ENCODE measurements at regions not wholly inside any gene's neighbourhood (a gene's known extent, or its start where the extent isn't known, plus 50 kb on each side); places are given as distances from the start of the nearest gene placed in this dataset.
A peak's percentile ranks its signal among the peaks of the same experiment; 100 is the strongest.

- H3K27me3 ChIP-seq (ENCODE audit: control insufficient read depth in 1 of 2, insufficient read depth in 2 of 2, low read length in 2 of 2) = no peaks in the 10 kb centered on the region
- H3K27ac ChIP-seq (ENCODE audit: low read depth in 2 of 2, low read length in 1 of 2) = peak overlapping the region in 1 of 2 donors; percentile 7
- 70 to 79% methylated on average over 6 of the region's 6 CpGs for WGBS, 2 donors
- peaks cover 0 to 2% of the 10 kb centered on the region in 2 donors for H3K4me1 ChIP-seq (ENCODE audit: control insufficient read depth in 2 of 2, insufficient read depth in 2 of 2, low read length in 1 of 2)
- no peak overlapping the region for H3K4me3 ChIP-seq (ENCODE audit: low read depth in 1 of 2, low read length in 2 of 2)
- H3K36me3 ChIP-seq (ENCODE audit: control insufficient read depth in 2 of 2, insufficient read depth in 2 of 2, low read length in 1 of 2) = no peaks in the 10 kb centered on the region
- no peaks in the 10 kb centered on the region for H3K9me3 ChIP-seq (ENCODE audit: control insufficient read depth in 2 of 2, insufficient read depth in 1 of 2, low read depth in 1 of 2, low read length in 1 of 2)
These were observed 582.3 kb upstream of the DIPK2B start for GRCh38 chrX:45783002-45783401.

DNA sequence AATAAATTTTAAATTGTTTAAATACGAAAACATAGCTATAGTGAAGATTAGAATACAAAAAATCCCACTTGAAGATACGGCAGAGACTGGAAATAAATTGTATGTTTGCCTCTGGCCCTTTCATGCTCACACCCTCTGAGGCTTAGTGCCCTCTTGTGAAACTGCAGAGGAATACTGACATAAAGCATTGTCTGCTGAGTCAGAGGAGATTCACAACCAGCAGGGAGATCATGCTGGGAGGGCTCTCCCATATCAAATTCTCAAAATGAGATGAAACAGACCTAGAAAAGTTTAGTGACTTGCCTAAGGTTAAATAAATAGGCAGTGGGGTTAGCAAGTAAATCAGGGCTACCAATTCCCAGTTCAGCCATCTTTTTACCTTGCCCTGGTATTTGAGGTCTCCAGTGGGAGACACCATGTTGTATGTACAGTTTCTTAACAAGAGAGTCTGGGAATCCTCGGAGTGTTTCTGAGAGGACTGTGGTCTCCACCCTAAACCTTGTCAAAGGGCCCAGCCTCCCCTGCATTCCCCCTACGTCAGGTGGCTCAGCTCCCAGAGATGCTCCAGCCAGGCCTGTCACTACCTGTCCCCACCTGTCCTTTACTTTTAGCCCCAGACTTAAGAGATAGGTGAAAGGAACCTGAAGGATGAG is 581.4 kb upstream of the DIPK2B start:
- WGBS, 2 donors = 37 to 44% methylated on average over 4 of the region's 4 CpGs
- Histone ChIP-seq H3K4me1 (ENCODE audit: control insufficient read depth in 2 of 2, insufficient read depth in 2 of 2, low read length in 1 of 2) (peaks cover 0 to 2% of the 10 kb centered on the region in 2 donors), H3K4me3 (ENCODE audit: low read depth in 1 of 2, low read length in 2 of 2) (no peak overlapping the region), H3K27me3 (ENCODE audit: control insufficient read depth in 1 of 2, insufficient read depth in 2 of 2, low read length in 2 of 2) (no peaks in the 10 kb centered on the region), H3K9me3 (ENCODE audit: control insufficient read depth in 2 of 2, insufficient read depth in 1 of 2, low read depth in 1 of 2, low read length in 1 of 2) (no peaks in the 10 kb centered on the region), H3K27ac (ENCODE audit: low read depth in 2 of 2, low read length in 1 of 2) (peak overlapping the region; percentile 39 to 54), H3K36me3 (ENCODE audit: control insufficient read depth in 2 of 2, insufficient read depth in 2 of 2, low read length in 1 of 2) (no peaks in the 10 kb centered on the region)

GRCh38 chrX:45778616-45779015 is 577.9 kb upstream of the DIPK2B start:
- Histone ChIP-seq H3K4me3 (ENCODE audit: low read depth in 1 of 2, low read length in 2 of 2) (no peak overlapping the region), H3K36me3 (ENCODE audit: control insufficient read depth in 2 of 2, insufficient read depth in 2 of 2, low read length in 1 of 2) (no peaks in the 10 kb centered on the region), H3K4me1 (ENCODE audit: control insufficient read depth in 2 of 2, insufficient read depth in 2 of 2, low read length in 1 of 2) (peaks cover 0 to 2% of the 10 kb centered on the region in 2 donors), H3K27me3 (ENCODE audit: control insufficient read depth in 1 of 2, insufficient read depth in 2 of 2, low read length in 2 of 2) (no peaks in the 10 kb centered on the region), H3K9me3 (ENCODE audit: control insufficient read depth in 2 of 2, insufficient read depth in 1 of 2, low read depth in 1 of 2, low read length in 1 of 2) (no peaks in the 10 kb centered on the region), H3K27ac (ENCODE audit: low read depth in 2 of 2, low read length in 1 of 2) (no peak overlapping the region)
- 38 to 63% methylated on average over 1 of the region's 1 CpG for WGBS, 2 donors

- H3K36me3 ChIP-seq (ENCODE audit: control insufficient read depth in 2 of 2, insufficient read depth in 2 of 2, low read length in 1 of 2) = no peaks in the 10 kb centered on the region
- no peaks in the 10 kb centered on the region for H3K27me3 ChIP-seq (ENCODE audit: control insufficient read depth in 1 of 2, insufficient read depth in 2 of 2, low read length in 2 of 2)
- H3K27ac ChIP-seq (ENCODE audit: low read depth in 2 of 2, low read length in 1 of 2) = no peak overlapping the region
- no peaks in the 10 kb centered on the region for H3K9me3 ChIP-seq (ENCODE audit: control insufficient read depth in 2 of 2, insufficient read depth in 1 of 2, low read depth in 1 of 2, low read length in 1 of 2)
- peaks cover 0 to 2% of the 10 kb centered on the region in 2 donors for H3K4me1 ChIP-seq (ENCODE audit: control insufficient read depth in 2 of 2, insufficient read depth in 2 of 2, low read length in 1 of 2)
- no peak overlapping the region for H3K4me3 ChIP-seq (ENCODE audit: low read depth in 1 of 2, low read length in 2 of 2)
- WGBS, 2 donors = 51 to 72% methylated on average over 3 of the region's 3 CpGs
These were observed 576.7 kb upstream of the DIPK2B start for GRCh38 chrX:45777366-45777765.

DNA sequence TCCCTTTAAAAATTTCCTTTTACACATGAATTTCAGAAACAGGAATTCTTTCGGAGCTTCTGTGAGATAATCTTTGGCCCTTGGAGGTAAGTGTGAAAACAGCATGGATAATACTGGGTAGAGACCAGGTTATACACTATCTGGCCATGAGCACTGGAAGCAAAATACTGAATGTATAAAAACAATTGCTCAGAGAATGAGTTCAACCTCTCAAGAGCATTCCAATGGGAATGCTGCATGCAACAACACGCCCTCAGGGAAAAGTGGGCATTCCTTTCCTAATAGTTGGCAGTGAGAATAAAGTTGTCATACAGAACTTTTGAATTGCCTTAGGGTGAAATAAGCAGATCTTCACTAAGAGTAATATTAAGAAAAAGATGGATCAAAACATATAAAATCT is 574.8 kb upstream of the DIPK2B start:
- Histone ChIP-seq H3K4me3 (ENCODE audit: low read depth in 1 of 2, low read length in 2 of 2) (no peak overlapping the region), H3K27me3 (ENCODE audit: control insufficient read depth in 1 of 2, insufficient read depth in 2 of 2, low read length in 2 of 2) (no peaks in the 10 kb centered on the region), H3K27ac (ENCODE audit: low read depth in 2 of 2, low read length in 1 of 2) (no peak overlapping the region), H3K36me3 (ENCODE audit: control insufficient read depth in 2 of 2, insufficient read depth in 2 of 2, low read length in 1 of 2) (no peaks in the 10 kb centered on the region), H3K4me1 (ENCODE audit: control insufficient read depth in 2 of 2, insufficient read depth in 2 of 2, low read length in 1 of 2) (peaks cover 0 to 2% of the 10 kb centered on the region in 2 donors), H3K9me3 (ENCODE audit: control insufficient read depth in 2 of 2, insufficient read depth in 1 of 2, low read depth in 1 of 2, low read length in 1 of 2) (no peaks in the 10 kb centered on the region)
- WGBS, 2 donors = 25 to 54% methylated on average over 2 of the region's 2 CpGs

DNA sequence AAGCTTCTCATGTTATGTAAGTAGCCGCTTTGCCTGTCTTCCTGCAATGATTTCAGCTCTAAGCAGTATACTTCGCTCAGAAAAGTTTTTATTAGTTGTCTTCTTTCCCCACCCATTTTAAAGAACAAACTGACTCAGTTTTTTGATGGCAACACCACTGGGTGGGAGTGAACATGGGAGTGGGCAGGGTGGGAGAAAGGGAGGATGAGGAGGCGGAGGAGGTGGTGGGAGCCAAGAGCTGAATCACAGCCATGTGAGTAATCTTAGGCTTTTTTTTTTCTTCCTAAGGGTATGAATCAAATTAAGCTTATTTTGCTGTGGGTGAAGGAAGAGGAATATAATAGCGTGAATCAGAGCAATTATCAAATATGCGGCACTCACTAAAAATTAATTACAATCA is 574.3 kb upstream of the DIPK2B start:
- Histone ChIP-seq H3K9me3 (ENCODE audit: control insufficient read depth in 2 of 2, insufficient read depth in 1 of 2, low read depth in 1 of 2, low read length in 1 of 2) (no peaks in the 10 kb centered on the region), H3K27ac (ENCODE audit: low read depth in 2 of 2, low read length in 1 of 2) (peak overlapping the region; percentile 42 to 55), H3K4me1 (ENCODE audit: control insufficient read depth in 2 of 2, insufficient read depth in 2 of 2, low read length in 1 of 2) (peaks cover 0 to 2% of the 10 kb centered on the region in 2 donors), H3K36me3 (ENCODE audit: control insufficient read depth in 2 of 2, insufficient read depth in 2 of 2, low read length in 1 of 2) (no peaks in the 10 kb centered on the region), H3K4me3 (ENCODE audit: low read depth in 1 of 2, low read length in 2 of 2) (no peak overlapping the region), H3K27me3 (ENCODE audit: control insufficient read depth in 1 of 2, insufficient read depth in 2 of 2, low read length in 2 of 2) (no peaks in the 10 kb centered on the region)
- WGBS, 2 donors = 39 to 62% methylated on average over 4 to 5 of the region's 5 CpGs

GRCh38 chrX:45773572-45773971 is 572.9 kb upstream of the DIPK2B start:
- H3K4me3 ChIP-seq (ENCODE audit: low read depth in 1 of 2, low read length in 2 of 2) = no peak overlapping the region
- H3K4me1 ChIP-seq (ENCODE audit: control insufficient read depth in 2 of 2, insufficient read depth in 2 of 2, low read length in 1 of 2) = peaks cover 0 to 2% of the 10 kb centered on the region in 2 donors
- H3K36me3 ChIP-seq (ENCODE audit: control insufficient read depth in 2 of 2, insufficient read depth in 2 of 2, low read length in 1 of 2) = no peaks in the 10 kb centered on the region
- H3K27me3 ChIP-seq (ENCODE audit: control insufficient read depth in 1 of 2, insufficient read depth in 2 of 2, low read length in 2 of 2) = no peaks in the 10 kb centered on the region
- H3K9me3 ChIP-seq (ENCODE audit: control insufficient read depth in 2 of 2, insufficient read depth in 1 of 2, low read depth in 1 of 2, low read length in 1 of 2) = no peaks in the 10 kb centered on the region
- WGBS, 2 donors = 83 to 86% methylated on average over 4 of the region's 4 CpGs
- H3K27ac ChIP-seq (ENCODE audit: low read depth in 2 of 2, low read length in 1 of 2) = no peak overlapping the region

DNA sequence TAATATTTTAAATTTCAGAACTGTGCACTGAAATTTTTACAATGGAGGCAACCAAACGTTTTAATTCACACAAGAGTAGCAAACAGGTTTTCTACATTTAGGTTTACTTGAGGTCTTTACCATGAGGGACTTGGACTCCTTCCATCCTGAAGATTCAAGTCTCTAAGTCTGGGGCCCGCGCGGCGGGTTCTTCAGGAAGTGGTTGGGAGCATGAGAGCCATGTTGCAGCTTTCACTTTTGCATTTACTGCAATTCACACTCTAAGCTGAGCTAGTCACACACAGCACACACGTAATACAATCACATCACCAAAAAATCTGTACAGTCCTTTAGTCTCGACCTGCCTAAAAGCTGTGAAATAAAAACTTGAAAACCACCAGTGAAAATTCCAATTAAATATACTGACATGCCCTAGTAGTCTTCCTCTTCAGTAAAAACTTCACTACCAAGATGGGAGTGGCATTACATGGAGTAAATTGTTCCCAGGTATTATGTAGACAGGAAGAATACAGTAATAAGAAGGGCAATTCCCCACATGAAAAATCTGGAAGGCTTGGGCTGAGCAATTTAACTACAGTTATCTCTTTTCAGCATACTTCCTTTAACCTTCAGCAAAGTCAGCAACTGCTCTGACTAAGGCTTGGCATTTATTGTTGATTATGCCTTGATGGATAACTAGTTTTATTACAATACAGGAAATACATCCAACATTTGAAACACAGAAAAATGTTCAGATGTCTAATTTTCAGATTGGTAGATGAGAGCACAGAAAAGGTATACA is 571.1 kb upstream of the DIPK2B start:
- WGBS, 2 donors = 17 to 29% methylated on average over 7 of the region's 7 CpGs
- no peaks in the 10 kb centered on the region for H3K27me3 ChIP-seq (ENCODE audit: control insufficient read depth in 1 of 2, insufficient read depth in 2 of 2, low read length in 2 of 2)
- no peaks in the 10 kb centered on the region for H3K9me3 ChIP-seq (ENCODE audit: control insufficient read depth in 2 of 2, insufficient read depth in 1 of 2, low read depth in 1 of 2, low read length in 1 of 2)
- peaks cover 0 to 2% of the 10 kb centered on the region in 2 donors for H3K4me1 ChIP-seq (ENCODE audit: control insufficient read depth in 2 of 2, insufficient read depth in 2 of 2, low read length in 1 of 2)
- peak overlapping the region in 1 of 2 donors; percentile 5 for H3K4me3 ChIP-seq (ENCODE audit: low read depth in 1 of 2, low read length in 2 of 2)
- H3K27ac ChIP-seq (ENCODE audit: low read depth in 2 of 2, low read length in 1 of 2) = peak overlapping the region; percentile 68 to 74
- no peaks in the 10 kb centered on the region for H3K36me3 ChIP-seq (ENCODE audit: control insufficient read depth in 2 of 2, insufficient read depth in 2 of 2, low read length in 1 of 2)

DNA sequence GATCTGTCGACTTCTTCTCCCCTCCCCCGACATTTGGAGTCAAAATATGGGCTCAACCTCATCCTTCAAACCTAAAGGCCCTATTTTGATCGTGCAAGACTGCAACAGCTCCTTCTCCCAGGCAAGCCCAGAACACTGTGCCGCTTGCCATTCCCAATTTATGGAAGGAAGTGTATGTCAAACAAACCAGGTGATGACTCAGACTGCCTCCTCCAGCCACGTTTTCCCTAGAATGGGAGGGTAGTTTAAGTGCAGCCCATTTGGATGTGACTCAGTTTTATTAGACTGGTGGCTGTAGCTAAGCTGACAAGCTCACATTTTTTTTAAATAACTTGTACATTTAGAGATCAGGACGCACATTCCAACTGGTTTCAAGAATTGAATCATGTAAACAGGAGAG is 570.4 kb upstream of the DIPK2B start:
- Histone ChIP-seq H3K27me3 (ENCODE audit: control insufficient read depth in 1 of 2, insufficient read depth in 2 of 2, low read length in 2 of 2) (no peaks in the 10 kb centered on the region), H3K36me3 (ENCODE audit: control insufficient read depth in 2 of 2, insufficient read depth in 2 of 2, low read length in 1 of 2) (no peaks in the 10 kb centered on the region), H3K4me1 (ENCODE audit: control insufficient read depth in 2 of 2, insufficient read depth in 2 of 2, low read length in 1 of 2) (peaks cover 0 to 2% of the 10 kb centered on the region in 2 donors), H3K4me3 (ENCODE audit: low read depth in 1 of 2, low read length in 2 of 2) (no peak overlapping the region), H3K9me3 (ENCODE audit: control insufficient read depth in 2 of 2, insufficient read depth in 1 of 2, low read depth in 1 of 2, low read length in 1 of 2) (no peaks in the 10 kb centered on the region), H3K27ac (ENCODE audit: low read depth in 2 of 2, low read length in 1 of 2) (peak overlapping the region; percentile 64 to 74)
- 12 to 24% methylated on average over 6 of the region's 6 CpGs for WGBS, 2 donors

All from esophagus (tissue), 2 donors.